HG02981 (cell line): ENCODE measurements at regions not wholly inside any gene's neighbourhood (a gene's known extent, or its start where the extent isn't known, plus 50 kb on each side); places are given as distances from the start of the nearest gene placed in this dataset.

Experiments
- ATAC-seq: cut with Tn5 transposase; IDR thresholded peaks from one replicate; pipeline ENCODE4 v1.9.1; 2021; ENCODE audit warnings: mild to moderate bottlenecking, moderate library complexity; ENCODE audit not compliant: unreplicated experiment

DNA sequence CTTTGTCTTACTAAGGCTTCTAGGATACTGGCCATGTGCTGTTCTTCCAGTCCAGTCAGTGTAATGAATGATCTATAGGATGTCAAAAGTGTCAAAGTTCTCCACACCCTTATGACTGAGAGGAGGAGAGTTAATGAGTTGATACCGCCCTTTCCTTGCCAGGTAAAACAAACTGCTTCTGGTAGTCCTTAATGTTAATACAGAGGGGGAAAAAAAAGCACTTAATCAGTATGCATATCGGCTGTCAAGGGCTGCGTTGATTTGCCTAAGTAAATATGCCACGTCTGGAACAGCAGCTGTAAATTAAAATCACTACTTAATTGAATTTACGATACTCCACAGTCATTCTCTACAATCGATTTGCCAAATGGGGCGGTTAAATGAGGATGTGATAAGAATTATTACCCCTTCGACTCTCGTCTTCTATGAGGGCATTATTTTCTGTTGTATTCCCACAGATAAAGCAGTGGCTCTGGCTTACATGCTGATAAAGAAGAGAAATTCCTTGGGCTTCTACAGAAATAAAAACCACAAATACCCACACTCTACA lies 416.0 kb downstream of the KCNH5 start:
- no peak for ATAC-seq

DNA sequence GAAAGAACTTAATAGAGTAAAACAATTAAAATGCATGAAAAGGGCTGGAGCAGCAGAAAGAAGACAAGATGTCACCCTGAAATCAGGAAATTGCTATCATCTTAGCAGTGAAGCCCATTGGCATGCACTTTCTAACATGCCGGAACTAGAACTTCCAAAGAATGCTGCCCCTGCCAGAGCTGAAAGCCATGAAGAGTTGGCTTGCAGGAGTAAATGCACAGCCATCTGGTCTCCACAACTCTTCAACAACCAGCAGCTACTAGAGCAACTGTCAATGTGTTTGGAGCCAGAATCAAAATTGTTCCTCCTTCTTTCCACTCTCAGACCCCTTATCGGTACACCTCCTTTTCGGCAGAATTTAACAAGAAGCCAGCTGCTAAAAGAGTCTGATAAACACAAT lies 414.1 kb downstream of the KCNH5 start:
- no peak for ATAC-seq

GRCh38 chr14:62632771-62633170 lies 412.5 kb downstream of the KCNH5 start:
- ATAC-seq, result no peak

GRCh38 chr14:62645649-62646048 lies 399.6 kb downstream of the KCNH5 start:
- no peak for ATAC-seq
